LNCAP (cell line): ENCODE measurements at regions not wholly inside any gene's neighbourhood (a gene's known extent, or its start where the extent isn't known, plus 50 kb on each side); places are given as distances from the start of the nearest gene placed in this dataset.

Experiments used
- TF ChIP-seq, protein P1 (sequence below): fragments of 450-650 bp; IDR thresholded peaks from 2 replicates; pipeline ENCODE4 v1.5.1; 2017; ENCODE audit warnings: mild to moderate bottlenecking

DNA sequence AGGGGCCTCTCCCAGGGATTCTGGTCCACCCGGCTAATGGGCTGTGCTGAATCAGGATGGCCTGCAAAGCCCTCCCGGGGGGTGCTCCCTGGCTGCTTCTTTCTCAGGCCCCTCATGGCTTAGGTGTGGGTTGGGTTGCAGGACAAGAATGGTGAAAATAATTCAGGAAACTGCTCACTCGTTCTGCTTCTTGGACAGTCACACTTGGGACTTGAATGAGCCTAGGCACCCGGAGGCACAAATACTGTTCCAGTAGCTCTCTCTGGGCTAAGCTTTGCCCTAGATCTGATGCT is 83.2 kb downstream of the TRIM29 start:
- TF ChIP-seq, protein P1, sequence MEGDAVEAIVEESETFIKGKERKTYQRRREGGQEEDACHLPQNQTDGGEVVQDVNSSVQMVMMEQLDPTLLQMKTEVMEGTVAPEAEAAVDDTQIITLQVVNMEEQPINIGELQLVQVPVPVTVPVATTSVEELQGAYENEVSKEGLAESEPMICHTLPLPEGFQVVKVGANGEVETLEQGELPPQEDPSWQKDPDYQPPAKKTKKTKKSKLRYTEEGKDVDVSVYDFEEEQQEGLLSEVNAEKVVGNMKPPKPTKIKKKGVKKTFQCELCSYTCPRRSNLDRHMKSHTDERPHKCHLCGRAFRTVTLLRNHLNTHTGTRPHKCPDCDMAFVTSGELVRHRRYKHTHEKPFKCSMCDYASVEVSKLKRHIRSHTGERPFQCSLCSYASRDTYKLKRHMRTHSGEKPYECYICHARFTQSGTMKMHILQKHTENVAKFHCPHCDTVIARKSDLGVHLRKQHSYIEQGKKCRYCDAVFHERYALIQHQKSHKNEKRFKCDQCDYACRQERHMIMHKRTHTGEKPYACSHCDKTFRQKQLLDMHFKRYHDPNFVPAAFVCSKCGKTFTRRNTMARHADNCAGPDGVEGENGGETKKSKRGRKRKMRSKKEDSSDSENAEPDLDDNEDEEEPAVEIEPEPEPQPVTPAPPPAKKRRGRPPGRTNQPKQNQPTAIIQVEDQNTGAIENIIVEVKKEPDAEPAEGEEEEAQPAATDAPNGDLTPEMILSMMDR, result no peak

DNA sequence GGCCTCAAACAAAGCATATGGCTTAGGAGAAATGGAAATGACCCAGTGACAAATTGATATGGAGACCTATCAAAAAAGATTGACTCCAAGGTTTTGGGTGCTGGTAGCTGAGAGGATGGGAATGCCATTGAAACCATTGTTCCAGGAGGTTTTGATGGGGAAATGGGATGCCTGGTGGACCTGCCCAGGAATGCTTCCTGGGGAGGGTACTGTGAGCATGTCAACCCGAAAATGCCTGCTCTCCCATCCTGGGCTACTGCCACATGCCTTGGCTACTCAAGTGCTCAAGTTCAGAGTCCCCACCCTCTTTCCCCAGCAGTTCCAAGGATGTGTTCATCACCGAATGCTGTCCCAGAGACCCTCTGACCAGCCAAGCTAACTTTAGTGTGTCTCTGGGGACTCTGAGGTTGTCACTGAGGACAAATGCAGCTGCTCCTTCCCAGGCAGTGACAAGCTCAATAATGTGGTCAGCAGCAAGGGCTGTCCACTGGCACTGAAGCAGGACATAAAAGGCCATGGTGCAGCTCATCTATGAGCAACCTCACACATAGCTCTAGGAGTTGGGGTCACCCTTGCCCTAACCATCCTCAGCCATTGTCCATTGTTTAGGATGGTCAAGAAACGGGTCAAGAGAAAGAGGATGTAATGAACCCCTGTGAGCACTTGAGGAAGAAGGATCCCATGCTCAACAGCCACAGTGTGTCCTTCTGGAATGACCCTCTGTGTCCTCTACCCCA is 83.7 kb downstream of the TRIM29 start:
- TF ChIP-seq, protein P1, result no peak

DNA sequence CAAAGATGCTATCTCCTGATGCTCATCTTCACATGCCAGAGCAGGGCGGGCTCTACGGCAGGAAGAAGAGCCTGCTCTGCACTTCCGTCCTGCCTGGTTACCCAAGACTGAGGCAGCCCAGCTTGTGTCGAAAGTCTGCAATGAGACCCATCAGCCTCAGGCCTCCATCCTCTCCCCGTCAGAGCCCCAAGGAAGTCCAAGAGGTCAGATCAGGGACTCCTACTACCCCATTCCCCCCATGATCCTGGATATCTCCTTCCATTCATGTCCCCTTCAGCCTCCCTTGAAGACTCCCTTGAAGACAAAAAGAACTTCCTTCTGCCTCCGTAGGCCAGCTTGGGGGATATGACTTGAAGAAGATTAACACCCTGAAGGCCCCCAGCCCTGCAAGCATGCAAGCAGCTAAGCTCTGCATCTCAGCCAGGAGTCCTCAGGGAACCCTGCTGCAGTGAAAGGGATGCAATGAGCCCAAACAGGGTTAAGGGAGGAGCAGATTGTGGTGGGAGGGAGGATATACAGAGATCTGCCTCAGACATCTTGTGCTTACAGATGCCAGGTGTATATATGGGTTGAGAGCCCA is 85.6 kb downstream of the TRIM29 start:
- TF ChIP-seq, protein P1, result no peak

DNA sequence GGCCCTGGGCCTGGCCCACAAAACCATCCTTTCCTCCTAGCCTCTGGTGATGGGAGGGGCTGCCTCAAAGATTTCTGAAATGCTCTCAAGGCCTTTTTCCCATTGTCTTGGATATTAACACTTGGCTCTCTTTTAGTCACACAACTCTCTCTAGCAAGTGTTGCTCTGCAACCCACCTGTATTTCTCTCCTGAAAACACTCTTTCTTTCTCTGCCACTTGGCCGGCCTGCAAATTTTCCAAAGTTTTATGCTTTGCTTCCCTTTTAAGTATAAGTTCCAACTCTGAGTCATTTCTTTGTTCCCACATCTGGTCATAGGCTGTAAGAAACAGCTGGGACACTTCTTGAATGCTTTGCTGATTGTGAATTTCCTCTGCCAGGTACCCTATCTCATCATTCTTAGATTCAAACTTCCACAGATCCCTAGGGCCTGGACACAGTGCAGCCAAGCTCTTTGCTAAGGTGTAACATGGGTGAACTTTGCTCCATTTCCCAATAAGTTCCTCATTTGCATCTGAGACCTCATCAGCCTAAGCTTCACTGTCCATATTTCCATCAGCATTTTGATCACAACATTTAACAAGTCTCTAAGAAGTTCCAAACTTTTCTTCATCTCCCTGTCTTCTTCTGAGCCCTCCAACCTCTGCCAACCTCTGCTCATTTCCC is 93.8 kb downstream of the TRIM29 start:
- TF ChIP-seq, protein P1, result no peak

DNA sequence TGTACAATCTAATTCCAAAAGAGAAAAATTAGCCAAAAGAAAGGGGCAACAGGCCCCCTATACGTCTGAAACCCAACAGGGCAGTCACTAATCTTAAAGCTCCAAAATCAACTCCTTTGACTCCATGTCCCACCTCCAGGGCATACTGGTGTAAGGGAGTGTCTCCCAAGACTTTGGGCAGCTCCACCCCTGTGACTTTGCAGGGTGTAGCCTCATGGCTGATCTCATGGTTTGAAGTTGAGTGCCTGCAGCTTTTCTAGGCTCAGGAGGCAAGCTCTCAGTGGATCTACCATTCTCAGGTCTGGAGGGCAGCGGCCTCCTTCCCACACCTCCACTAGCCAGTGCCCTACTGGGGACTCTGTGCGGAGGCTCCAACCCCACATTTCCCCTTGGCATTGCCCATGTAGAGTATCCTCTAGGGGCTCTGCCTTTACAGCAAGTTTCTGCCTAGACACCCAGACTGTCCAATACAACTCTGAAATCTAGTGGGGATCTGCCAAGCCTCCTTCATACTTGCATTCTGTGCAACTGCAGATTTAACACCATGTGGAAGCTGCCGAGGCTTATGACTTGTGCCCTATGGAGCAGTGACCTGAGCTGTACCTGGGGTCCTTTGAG is 94.5 kb downstream of the TRIM29 start:
- TF ChIP-seq, protein P1, result no peak

DNA sequence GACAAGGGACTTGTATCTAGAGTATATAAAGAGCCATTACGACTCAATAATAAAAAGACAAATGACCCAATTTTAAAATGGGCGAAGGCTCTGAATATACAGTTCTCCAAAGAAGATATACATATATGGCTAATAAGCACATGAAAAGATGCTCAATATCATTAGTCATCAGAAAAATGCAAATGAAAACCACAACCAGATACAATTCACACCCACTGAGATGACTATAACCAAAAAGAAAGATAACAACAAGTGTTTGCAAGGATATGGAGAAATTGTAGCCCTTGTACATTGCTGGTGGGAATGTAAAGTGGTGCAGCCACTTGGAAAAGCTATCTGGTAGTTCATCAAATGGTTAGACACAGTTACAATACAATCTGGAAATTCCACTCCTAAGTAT is 96.3 kb downstream of the TRIM29 start:
- TF ChIP-seq, protein P1, result no peak

DNA sequence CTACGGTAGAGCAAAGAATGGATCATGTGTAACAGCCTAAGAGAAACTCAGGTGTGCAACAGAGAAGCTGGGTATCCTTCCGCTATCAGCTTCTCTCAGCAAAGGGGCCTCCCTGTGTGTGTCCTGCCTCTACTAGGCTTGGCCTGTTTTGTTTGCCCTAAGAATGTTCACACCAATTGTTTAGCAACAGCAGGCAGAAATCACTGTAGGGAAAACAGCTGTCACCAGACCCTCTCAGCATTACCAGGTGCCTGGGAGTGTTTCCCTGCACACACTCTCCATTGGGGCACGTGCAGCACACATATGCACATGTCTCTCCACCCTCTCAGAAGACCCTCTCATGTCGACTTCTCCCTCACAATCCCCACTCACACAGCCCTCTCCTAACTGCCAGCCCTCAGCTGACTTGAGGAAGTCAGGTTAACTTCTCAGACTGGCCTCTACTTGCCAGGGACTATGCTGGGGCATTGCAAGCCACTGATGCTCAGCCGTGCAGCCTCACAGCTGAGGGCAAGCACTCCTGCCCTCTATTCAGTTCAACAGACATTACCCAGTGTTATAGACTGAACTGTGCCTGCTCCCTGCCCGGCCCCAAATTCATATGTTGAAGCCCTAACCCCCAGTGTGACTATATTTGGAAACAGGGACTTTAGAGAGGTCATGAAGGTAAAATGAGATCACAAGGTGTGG is 97.6 kb downstream of the TRIM29 start:
- TF ChIP-seq, protein P1, result no peak
